Right kidney (tissue), 1 donor: ENCODE measurements at regions not wholly inside any gene's neighbourhood (a gene's known extent, or its start where the extent isn't known, plus 50 kb on each side); places are given as distances from the start of the nearest gene placed in this dataset.
A peak's percentile ranks its signal among the peaks of the same experiment; 100 is the strongest.

Experiments
- DNase-seq: peaks from one replicate; pipeline ENCODE4 v3.0.0-alpha.2; 2016

DNA sequence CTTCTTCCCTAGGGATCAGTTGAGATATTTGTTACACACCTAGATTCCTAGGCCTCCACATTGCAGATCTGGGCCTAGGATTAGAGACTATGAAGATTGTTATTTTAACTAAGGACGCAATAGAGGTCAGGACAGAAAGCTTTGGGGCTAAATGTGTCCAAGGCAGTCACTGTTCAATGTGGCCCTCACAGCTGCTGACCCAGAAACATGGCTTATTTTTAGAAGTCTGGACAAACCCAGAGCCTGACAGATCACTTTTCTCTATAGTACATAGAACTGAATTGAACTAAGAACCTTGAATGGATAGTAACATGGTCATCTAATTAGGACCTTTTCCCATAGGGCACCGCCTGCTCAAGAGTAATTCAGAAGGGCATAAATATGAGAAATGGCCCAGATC, 146.6 kb upstream of the AUTS2 start:
- DNase-seq, result no peak

- DNase-seq, result no peak
Measured at GRCh38 chr7:69452797-69453196, 145.5 kb upstream of the AUTS2 start.

DNA sequence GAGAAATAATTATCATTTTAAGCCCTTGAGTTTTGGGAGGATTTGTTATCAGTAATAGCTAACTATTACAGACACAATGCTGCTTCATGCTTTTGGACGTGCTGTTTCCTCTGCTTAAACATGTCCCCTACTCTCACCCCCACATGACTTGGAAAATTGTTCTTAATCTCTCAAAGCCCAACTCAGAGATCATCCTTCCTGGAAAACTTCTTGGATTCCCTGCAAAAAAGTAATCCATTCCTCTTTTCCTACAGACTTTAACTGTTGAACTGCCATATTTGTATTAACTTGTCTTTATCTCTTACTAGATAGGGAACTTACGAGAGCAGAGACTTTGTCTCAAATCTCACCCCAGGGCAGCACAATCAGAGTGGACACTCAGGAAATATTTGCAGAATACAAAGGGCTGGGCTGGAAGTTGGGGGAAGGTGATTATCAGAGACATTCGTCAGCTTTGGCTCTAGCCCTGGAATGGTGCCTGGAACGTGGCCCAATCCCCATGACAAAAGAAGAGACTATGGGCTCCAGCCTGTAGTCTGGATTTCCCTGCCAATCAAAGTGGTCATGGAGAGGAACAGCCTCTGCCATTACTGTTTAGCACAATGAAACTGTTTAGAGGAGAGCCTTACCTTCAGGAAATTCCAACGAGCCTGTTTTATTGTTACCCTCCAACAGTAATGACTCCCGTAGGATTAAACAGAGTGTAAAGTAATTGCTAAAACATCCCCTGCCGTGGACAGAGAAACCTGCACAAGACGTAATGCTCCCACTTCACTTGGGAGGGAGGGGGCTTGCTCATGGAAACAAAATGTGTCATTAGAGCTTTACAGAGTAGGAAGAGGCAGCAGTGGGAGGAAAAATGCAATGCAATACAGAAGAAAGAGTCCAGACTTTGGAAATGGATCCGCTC, 140.4 kb upstream of the AUTS2 start:
- peak; percentile 27 for DNase-seq

GRCh38 chr7:69464035-69464434, 134.2 kb upstream of the AUTS2 start:
- no peak for DNase-seq

- no peak for DNase-seq
Measured at GRCh38 chr7:69465262-69465661, 133.0 kb upstream of the AUTS2 start.

- DNase-seq, result no peak
Measured at GRCh38 chr7:69467826-69468225, 130.4 kb upstream of the AUTS2 start.

GRCh38 chr7:69476416-69476815, 121.9 kb upstream of the AUTS2 start:
- DNase-seq, result no peak

GRCh38 chr7:69482676-69483075, 115.6 kb upstream of the AUTS2 start:
- no peak for DNase-seq

GRCh38 chr7:69489533-69489932, 108.7 kb upstream of the AUTS2 start:
- DNase-seq, result no peak

GRCh38 chr7:69498671-69499070, 99.6 kb upstream of the AUTS2 start:
- no peak for DNase-seq

DNA sequence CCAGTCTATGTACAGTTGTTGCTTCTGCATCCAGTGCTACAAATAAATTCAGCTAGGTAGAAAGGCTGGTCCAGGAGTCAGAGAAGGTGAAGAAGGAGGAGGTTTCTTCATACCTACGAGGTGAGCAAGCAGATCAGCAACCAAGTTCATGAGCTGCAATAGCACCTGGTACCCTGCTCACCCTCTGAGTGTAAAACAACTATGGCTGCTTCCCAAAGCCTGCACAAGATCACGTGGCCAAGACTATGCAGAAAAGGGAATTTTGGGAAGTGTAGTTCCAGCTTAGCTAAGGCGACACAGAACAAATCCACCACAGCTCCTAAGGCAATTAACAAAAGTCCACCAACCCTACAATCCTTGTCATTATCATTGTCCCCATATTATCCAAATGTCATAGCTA, 95.9 kb upstream of the AUTS2 start:
- no peak for DNase-seq

- no peak for DNase-seq
Measured at GRCh38 chr7:69504733-69505420, 93.4 kb upstream of the AUTS2 start.

DNA sequence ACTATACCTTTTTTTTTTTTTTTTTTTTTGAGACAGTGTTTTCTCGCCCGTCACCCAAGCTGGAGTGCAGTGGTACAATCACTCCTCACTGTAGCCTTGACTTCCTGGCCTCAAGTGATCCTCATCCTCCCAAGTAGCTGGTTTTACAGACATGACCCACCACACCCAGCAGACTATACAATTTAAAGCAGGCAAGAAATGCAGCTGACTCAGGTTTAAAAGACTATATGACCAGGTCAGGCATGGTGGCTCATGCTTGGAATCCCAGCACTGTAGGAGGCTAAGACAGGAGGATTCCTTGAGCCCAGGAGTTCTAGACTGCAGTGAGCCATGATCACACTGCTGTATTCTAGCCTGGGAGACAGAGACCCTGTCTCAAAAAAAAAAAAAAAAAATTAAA, 89.5 kb upstream of the AUTS2 start:
- no peak for DNase-seq

GRCh38 chr7:69510114-69510513, 88.2 kb upstream of the AUTS2 start:
- no peak for DNase-seq

DNA sequence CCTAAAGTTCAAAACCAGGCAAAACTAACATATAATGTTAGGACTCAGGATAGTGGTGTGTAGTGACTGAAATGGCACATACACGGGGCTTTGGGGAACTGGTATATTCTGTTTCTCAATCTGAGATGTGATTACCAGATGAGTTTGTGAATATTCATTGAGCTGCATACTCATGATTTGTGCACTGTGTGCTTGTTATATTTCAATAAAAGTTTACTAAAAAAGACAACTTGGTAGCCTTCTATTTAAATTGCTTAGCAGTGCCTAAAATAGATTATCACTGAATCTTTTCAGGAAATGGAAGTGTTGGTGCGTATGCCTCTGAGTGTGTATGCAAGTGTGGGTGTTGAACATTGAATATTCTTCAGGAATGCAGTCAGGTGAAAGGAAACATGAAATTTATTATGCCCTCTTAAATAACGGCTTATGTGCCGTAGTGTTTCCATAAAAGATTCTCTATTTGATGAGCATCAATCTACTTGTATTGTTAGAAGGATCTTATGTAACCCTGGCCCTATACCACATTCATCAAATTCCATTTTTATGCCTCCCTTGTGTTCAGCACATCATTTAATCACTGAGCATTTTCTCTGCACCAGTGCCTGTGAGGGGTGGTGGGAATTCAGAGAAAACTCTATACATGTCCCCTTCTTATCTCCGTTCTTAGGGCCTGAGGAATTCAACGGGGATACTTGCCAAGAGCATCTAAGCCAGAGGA, 82.6 kb upstream of the AUTS2 start:
- no peak for DNase-seq

- DNase-seq, result no peak
Measured at GRCh38 chr7:69516238-69516820, 81.9 kb upstream of the AUTS2 start.

GRCh38 chr7:69517985-69518704, 80.1 kb upstream of the AUTS2 start:
- DNase-seq, result no peak

- no peak for DNase-seq
Measured at GRCh38 chr7:69518705-69519077, 79.6 kb upstream of the AUTS2 start.

- no peak for DNase-seq
Measured at GRCh38 chr7:69526570-69526969, 71.7 kb upstream of the AUTS2 start.

DNA sequence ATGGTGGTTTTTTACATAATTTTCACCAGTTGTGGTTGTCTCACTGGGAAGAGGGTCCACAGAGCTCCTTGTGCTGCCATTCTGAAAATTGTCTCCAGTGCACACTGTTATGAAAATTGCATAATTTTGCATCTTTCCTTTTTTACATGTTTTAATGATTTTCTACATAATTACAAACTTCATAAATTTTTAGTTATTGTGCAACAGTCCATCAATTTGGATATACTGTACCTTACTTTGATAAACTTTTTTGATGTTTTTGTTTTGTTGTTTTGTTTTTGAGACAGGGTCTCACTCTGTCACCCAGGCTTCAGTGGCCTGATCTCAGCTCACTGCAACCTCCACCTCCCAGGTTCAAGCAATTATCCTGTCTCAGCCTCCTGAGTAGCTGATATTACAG, 70.6 kb upstream of the AUTS2 start:
- no peak for DNase-seq

DNA sequence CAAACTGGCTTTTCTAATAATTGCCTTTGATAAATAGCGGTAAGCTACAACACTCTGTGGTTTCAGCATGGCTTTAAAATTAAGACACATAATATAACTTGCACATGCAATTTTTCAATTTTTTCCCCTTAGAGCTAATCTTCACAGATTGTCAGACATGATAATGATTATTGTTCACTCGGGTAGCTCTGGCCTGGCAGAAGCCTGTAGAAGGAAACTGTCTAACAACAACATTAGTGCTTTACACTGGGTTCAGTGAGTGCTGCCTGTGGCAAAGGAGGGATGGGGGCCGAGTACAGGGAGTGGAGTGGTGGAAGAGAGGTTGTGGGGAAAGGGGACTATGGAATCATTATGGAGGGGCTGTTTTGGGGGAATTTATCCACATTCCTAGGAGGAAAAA, 67.2 kb upstream of the AUTS2 start:
- no peak for DNase-seq

DNA sequence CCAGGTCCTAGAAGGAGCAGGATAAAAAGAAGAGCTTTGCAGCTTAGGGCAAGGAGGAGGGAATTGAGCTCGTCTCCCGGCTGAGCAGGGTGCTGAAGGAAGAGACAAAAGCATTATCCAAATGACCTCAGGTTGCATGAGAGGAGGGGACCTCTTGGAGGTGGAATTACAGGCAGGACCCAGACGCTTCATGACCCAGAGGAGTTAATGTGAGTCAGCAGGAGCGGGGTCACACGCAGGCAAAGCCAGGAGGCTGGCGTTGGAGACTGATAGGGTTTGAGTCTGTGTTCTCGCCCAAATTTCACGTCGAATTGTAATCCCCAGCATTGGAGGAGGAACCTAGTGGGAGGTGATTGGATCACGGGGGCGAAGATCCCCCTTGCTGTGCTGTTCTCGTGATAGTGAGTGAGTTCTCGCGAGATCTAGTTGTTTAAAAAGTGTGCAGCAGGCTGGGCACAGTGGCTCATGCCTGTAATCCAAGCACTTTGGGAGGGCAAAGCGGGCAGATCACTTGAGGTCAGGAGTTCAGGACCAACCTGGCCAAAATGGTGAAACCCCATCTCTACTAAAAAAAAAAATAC, 63.7 kb upstream of the AUTS2 start:
- no peak for DNase-seq
